ENCODE measurements at regions not wholly inside any gene's neighbourhood (a gene's known extent, or its start where the extent isn't known, plus 50 kb on each side); places are given as distances from the start of the nearest gene placed in this dataset.

GRCh38 chr2:226064932-226065570 is 665.5 kb downstream of the NYAP2 start:
- DNase-seq: no peak

- no peak for DNase-seq
These were observed 664.4 kb downstream of the NYAP2 start for GRCh38 chr2:226063704-226064440.

GRCh38 chr2:226059961-226060627 is 660.6 kb downstream of the NYAP2 start:
- no peak for DNase-seq

- no peak for DNase-seq
These were observed 658.4 kb downstream of the NYAP2 start for GRCh38 chr2:226057914-226058313.

DNA sequence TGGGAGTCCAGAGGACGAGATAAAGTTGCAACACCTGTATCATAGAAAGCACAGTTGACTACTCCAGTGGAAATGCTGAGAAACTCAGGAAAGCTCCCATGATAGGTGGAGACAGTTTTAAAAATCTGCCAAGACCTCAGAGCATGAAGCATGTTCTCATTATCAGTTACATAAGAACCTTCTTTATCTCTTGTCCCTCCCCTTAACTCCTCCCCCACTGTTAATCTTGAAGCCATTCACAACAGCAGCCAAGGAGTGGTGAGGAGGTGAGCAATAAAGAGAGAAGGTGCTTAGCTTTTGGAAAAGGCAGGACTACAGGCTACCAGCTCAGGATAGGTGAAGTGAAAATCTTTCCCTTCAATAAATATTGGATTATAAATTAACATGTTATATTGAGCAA is 657.9 kb downstream of the NYAP2 start:
- DNase-seq: no peak

DNA sequence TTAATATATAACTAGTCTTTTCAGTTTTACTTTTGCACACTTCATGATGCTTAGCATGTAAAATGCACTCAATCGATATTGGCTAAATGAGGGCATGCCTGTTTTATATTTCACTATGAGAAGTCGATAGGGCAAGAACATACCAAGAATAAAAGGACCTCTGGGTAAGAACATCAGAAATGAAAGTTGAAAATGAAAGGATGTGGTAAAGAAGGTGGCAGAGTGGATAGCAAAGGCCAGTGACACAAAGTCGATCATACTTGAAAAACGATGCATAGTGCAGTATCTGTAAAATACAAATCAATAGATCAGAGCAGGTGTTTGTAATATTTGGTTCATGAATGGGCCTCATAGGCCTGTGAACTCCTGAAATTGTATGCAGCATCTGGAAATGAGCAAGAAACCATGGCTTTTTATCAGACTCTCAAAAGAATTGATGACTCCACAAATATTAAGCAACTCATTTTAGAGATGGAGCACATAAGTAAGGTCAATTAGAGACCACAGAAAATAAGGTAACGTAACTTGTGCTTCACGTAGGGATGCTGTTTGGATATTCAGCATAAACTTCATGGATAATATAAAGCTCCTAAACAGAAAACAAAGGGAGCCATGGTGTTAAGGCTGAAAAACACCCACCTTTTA is 653.4 kb downstream of the NYAP2 start:
- no peak for DNase-seq

GRCh38 chr2:226050822-226051221 is 651.3 kb downstream of the NYAP2 start:
- no peak for DNase-seq

- DNase-seq: no peak
These were observed 649.1 kb downstream of the NYAP2 start for GRCh38 chr2:226048611-226049010.

DNA sequence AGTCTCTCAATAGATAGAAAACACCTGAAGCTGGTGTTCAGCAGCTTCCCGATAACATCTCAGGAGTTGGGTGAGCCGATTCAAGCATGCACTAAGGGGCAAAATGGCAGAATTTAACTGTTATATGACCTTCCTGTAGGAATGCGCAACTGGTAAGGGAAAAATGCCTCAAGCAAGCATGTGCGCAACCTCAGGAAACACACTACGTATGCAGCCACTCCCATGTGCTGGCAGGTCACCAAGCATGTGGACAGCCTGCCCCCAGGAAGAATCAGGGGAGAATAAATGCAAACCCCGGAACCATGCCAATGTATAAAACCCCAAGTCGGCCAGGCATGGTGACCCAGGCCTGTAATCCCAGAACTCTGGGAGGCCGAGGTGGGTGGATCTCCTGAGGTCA is 645.6 kb downstream of the NYAP2 start:
- no peak for DNase-seq

DNA sequence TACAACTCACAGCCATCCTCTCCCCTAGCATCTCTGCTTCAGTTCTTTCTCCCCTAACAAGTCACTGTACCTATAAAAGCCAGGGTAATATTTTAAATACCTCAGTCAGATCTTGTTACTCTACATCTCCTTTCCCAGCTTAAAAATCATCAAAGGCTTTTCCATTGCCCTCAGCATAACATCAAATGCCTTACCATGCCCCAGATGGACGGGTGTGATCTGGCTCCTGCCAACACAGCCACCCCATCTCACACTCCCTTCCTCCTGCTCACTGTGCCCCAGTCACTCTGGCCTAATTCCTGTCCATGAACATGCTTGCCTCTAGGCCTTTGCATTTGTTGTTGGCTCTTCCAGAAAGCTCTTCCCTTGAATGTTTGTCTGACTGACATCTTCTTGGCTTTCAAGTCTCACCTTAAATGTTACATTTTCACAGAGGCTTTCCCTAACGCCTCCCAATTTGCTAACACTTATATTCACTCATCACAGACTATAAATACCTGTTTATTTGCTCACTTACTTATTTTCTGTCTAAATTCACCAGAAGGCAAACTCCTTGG is 640.9 kb downstream of the NYAP2 start:
- DNase-seq: no peak

DNA sequence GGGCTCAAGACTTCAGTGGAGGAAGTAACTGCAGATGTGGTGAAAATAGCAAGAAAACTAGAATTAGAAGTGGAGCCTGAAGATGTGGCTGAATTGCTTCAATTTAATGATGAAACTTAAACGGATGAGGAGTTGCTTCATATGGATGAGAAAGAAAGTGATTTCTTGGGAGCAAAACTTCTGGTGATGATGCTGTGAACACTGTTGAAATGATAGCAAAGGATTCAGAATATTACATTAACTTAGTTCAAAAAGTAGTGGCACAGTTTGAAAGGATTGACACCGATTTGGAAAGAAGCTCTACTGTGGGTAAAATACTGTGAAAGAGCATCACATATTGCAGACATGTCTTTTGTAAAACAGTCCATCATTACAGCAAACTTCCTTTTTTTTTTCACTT is 638.0 kb downstream of the NYAP2 start:
- DNase-seq: no peak

DNA sequence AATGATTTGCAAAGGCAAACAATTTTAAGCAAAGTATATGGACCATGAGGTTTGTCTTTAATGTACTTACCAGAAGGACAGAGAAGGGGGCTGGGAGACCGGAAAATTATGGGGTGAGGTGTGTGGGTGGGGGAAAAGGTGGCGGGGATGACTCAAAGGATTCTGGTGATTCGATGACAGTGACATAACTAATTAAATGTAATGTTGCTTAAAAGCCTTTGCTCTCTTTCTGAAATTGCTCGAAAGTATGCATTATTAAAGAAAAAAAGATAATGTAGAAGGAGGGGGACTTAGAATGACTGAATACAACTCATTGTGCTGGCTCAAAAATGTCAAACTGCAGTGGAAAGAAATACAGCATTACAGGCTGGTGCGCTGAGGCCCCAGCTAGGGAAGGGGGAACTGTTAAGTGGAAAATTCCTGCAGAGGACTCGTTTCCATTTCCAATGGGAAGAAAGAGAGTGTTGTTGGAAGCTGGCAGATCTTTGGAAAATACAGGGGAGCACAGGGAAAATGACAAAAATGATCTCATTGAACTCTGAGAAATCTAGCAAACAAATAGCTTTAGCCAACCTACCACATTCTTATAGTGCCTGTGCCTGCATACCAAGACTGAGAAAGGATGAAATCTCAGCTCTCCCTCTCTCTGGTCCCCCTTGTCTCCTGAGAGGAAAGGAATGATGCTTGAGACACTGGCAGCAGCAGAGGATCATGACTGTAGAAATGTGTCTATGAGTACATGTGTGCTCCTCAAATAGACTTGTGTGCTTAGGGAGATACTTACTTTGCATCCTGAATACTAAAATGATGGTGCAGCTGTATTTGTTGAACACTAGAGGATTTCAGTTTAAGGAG is 632.4 kb downstream of the NYAP2 start:
- DNase-seq: no peak

GRCh38 chr2:226030788-226031646 is 631.5 kb downstream of the NYAP2 start:
- DNase-seq: no peak

DNA sequence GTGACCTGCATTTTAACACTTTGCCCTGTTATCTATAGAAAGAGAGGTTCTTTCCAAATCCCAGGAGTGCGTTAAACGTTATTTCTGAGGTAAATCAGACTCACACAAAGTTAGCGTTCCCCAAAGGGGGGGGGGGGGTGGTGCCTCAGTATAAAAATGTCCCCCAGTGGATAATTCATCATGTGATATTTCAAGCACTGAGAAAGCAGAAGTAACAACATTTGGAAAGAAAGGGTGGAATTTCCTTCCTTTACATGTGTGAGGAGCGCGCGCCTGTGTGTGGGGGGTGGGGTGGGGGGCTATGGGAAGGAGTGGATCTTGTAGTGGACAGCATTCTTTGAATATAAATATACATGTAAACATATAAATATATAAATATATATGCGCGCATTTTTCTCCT is 630.9 kb downstream of the NYAP2 start:
- DNase-seq: no peak

- no peak for DNase-seq
These were observed 624.4 kb downstream of the NYAP2 start for GRCh38 chr2:226023946-226024345.

DNA sequence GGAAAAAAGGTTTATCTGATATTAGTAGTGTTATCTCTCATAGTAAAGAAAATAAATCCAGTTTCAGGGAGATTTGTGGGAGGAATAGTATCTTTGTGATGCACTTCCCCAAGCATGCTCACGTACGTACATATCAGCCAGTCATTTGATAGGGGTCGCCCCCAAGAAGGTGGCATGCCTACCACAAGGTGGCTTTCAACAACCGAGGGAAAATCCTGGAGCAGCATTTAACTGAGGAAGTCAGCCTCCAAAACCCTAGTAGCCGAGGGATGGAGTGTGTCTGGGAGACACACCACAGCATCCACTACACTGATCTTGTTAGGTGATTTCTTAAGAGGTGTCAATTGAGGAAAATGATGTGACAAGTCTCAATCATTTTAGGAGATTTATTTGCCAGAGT is 623.9 kb downstream of the NYAP2 start:
- no peak for DNase-seq

- DNase-seq: no peak
These were observed 621.4 kb downstream of the NYAP2 start for GRCh38 chr2:226020956-226021355.

DNA sequence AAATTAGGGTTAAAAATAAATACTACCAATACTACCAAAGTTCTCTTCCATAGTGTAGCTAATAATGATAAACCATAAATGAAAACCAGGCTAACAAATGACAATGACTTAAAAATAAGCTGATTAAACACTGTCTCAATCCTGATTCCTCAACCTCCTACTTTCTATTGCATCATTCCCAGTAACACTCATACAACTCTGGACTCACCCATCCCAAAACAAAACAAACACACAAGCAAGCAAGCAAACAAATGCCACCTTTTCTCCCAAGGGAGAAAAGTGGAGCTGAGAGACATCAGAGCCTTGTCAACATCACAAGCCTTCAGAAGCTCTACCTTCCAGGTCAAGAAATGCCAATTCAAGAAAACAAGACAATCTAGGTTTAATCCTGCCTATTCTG is 620.7 kb downstream of the NYAP2 start:
- DNase-seq: no peak

GRCh38 chr2:226018641-226019040 is 619.1 kb downstream of the NYAP2 start:
- DNase-seq: no peak

- DNase-seq: no peak
These were observed 618.0 kb downstream of the NYAP2 start for GRCh38 chr2:226017537-226017936.

DNA sequence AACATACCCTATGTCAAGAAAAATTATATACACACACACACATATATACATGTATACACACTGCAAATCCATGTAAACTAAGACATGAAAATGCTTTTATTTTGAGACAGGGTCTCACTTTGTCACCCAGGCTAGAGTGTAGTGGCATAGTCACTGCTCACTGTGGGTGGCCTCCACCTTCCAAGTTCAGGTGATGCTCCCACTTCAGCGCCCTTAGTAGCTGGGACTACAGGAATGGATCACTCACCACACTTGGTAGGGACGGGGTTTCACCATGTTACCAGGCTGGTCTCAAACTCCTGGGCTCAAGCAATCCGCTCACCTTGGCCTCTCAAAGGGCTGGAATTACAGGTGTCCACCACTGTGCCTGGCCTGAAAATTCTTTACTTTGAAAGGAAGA is 617.6 kb downstream of the NYAP2 start:
- DNase-seq: no peak

Measured in effector CD4-positive, alpha-beta T cell (primary cell).